ENCODE measurements at regions not wholly inside any gene's neighbourhood (a gene's known extent, or its start where the extent isn't known, plus 50 kb on each side); places are given as distances from the start of the nearest gene placed in this dataset.

DNA sequence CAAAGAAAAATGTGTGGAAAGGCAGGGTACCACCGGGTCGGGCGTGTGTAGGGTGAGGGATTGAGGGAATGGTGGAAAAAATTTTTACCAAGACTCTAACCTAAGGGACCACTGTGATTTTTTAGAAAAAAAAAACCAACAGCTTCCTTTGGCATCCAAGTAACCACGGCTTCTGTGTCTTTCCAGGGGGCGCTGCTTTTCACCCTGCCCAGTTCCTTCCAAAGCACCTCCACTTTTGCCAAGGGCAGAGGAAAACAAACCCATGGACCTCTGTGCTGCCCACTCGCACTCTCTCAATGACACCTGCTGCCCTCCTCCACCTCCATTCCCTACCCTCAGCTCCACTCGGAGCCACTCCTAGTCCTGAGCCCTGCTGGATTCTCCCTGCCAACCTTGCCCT is 381.0 kb downstream of the ENC1 start:
- Histone ChIP-seq H3K4me1 (ENCODE audit: control insufficient read depth, insufficient read depth, low read length) (peaks cover 11% of the 10 kb centered on the region; the same call in 1 of the 2 replicates), H3K27ac (ENCODE audit: extremely low read depth, low read depth, low read length) (no peak overlapping the region), H3K4me3 (ENCODE audit: low read depth, low read length) (no peak overlapping the region), H3K36me3 (ENCODE audit: control insufficient read depth in 2 of 2, insufficient read depth in 1 of 2, low read length in 2 of 2) (no peaks in the 10 kb centered on the region), H3K9me3 (ENCODE audit: control insufficient read depth, insufficient read depth, low read depth, low read length) (no peaks in the 10 kb centered on the region)
- ChIA-PET POLR2A (no interaction called here), CTCF (interaction anchor here (0.7 to 0.9 kb wide), 3 partner anchors 8 to 327 kb away, joined by 3 read pairs; no protein-coding TSS in a partner anchor)
- TF ChIP-seq BCL11B (tag by site-specific recombination; IDR thresholded peaks at IDR 0.05; ENCODE audit: low read depth) (no peak), ZNF138 (tag by site-specific recombination; IDR thresholded peaks at IDR 0.05; ENCODE audit: borderline replicate concordance) (no peak), ZNF157 (tag by site-specific recombination; IDR thresholded peaks at IDR 0.05) (no peak), ZNF707 (tag by site-specific recombination; IDR thresholded peaks at IDR 0.05) (no peak), ZNF311 (tag by site-specific recombination; IDR thresholded peaks at IDR 0.05; ENCODE audit: borderline replicate concordance) (no peak), ZNF701 (tag by site-specific recombination; IDR thresholded peaks at IDR 0.05) (no peak), IKZF3 (tag by site-specific recombination; IDR thresholded peaks at IDR 0.05) (no peak)
- TF ChIP-seq, protein P1, sequence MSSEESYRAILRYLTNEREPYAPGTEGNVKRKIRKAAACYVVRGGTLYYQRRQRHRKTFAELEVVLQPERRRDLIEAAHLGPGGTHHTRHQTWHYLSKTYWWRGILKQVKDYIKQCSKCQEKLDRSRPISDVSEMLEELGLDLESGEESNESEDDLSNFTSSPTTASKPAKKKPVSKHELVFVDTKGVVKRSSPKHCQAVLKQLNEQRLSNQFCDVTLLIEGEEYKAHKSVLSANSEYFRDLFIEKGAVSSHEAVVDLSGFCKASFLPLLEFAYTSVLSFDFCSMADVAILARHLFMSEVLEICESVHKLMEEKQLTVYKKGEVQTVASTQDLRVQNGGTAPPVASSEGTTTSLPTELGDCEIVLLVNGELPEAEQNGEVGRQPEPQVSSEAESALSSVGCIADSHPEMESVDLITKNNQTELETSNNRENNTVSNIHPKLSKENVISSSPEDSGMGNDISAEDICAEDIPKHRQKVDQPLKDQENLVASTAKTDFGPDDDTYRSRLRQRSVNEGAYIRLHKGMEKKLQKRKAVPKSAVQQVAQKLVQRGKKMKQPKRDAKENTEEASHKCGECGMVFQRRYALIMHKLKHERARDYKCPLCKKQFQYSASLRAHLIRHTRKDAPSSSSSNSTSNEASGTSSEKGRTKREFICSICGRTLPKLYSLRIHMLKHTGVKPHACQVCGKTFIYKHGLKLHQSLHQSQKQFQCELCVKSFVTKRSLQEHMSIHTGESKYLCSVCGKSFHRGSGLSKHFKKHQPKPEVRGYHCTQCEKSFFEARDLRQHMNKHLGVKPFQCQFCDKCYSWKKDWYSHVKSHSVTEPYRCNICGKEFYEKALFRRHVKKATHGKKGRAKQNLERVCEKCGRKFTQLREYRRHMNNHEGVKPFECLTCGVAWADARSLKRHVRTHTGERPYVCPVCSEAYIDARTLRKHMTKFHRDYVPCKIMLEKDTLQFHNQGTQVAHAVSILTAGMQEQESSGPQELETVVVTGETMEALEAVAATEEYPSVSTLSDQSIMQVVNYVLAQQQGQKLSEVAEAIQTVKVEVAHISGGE (tag by site-specific recombination; conservative IDR thresholded peaks at IDR 0.05; ENCODE audit: low read depth): no peak

DNA sequence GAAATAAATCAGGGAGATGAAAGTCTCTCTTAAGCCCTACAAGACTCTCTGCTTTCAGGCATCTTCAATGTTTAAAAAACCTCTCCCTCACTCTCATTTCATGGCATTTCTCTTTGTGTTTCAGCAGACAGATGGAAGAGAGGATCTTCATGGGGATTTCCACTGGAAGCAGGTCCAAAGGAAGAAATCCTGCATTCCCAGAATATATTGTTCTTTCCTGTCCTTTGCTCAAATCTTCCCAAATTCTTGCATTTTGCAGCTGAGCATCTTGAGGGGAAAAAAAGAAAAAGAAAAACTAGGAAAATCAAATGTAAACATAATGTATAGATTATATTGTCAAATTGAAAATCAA is 382.2 kb downstream of the ENC1 start:
- peaks cover 11% of the 10 kb centered on the region; the same call in 1 of the 2 replicates for H3K4me1 ChIP-seq (ENCODE audit: control insufficient read depth, insufficient read depth, low read length)
- CTCF ChIA-PET: interaction anchor here (1.0 kb wide), 2 partner anchors 32 to 47 kb away, joined by 3 to 5 read pairs; no protein-coding TSS in a partner anchor
- TF ChIP-seq, protein P2, sequence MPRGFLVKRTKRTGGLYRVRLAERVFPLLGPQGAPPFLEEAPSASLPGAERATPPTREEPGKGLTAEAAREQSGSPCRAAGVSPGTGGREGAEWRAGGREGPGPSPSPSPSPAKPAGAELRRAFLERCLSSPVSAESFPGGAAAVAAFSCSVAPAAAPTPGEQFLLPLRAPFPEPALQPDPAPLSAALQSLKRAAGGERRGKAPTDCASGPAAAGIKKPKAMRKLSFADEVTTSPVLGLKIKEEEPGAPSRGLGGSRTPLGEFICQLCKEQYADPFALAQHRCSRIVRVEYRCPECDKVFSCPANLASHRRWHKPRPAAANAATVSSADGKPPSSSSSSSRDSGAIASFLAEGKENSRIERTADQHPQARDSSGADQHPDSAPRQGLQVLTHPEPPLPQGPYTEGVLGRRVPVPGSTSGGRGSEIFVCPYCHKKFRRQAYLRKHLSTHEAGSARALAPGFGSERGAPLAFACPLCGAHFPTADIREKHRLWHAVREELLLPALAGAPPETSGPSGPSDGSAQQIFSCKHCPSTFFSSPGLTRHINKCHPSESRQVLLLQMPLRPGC (tag by site-specific recombination; IDR thresholded peaks at IDR 0.05): no peak
- no peak for TF ChIP-seq ZNF624 (tag by site-specific recombination; IDR thresholded peaks at IDR 0.05)
- TF ChIP-seq ZBTB17 (tag by site-specific recombination; IDR thresholded peaks at IDR 0.05): no peak
- TF ChIP-seq, protein P3, sequence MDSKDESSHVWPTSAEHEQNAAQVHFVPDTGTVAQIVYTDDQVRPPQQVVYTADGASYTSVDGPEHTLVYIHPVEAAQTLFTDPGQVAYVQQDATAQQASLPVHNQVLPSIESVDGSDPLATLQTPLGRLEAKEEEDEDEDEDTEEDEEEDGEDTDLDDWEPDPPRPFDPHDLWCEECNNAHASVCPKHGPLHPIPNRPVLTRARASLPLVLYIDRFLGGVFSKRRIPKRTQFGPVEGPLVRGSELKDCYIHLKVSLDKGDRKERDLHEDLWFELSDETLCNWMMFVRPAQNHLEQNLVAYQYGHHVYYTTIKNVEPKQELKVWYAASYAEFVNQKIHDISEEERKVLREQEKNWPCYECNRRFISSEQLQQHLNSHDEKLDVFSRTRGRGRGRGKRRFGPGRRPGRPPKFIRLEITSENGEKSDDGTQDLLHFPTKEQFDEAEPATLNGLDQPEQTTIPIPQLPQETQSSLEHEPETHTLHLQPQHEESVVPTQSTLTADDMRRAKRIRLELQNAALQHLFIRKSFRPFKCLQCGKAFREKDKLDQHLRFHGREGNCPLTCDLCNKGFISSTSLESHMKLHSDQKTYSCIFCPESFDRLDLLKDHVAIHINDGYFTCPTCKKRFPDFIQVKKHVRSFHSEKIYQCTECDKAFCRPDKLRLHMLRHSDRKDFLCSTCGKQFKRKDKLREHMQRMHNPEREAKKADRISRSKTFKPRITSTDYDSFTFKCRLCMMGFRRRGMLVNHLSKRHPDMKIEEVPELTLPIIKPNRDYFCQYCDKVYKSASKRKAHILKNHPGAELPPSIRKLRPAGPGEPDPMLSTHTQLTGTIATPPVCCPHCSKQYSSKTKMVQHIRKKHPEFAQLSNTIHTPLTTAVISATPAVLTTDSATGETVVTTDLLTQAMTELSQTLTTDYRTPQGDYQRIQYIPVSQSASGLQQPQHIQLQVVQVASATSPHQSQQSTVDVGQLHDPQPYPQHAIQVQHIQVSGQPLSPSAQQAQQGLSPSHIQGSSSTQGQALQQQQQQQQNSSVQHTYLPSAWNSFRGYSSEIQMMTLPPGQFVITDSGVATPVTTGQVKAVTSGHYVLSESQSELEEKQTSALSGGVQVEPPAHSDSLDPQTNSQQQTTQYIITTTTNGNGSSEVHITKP (tag by site-specific recombination; IDR thresholded peaks at IDR 0.05): no peak
- no peak for TF ChIP-seq ZNF776 (tag by site-specific recombination; IDR thresholded peaks at IDR 0.05; ENCODE audit: borderline replicate concordance)
- TF ChIP-seq ZNF302 (tag by site-specific recombination; IDR thresholded peaks at IDR 0.05; ENCODE audit: low read depth): no peak
- TF ChIP-seq ZNF133 (tag by site-specific recombination; IDR thresholded peaks at IDR 0.05): no peak
- TF ChIP-seq ZNF560 (tag by site-specific recombination; IDR thresholded peaks at IDR 0.05; ENCODE audit: borderline replicate concordance): no peak
- TF ChIP-seq ZSCAN16 (tag by site-specific recombination; IDR thresholded peaks at IDR 0.05): no peak
- TF ChIP-seq, protein P4, sequence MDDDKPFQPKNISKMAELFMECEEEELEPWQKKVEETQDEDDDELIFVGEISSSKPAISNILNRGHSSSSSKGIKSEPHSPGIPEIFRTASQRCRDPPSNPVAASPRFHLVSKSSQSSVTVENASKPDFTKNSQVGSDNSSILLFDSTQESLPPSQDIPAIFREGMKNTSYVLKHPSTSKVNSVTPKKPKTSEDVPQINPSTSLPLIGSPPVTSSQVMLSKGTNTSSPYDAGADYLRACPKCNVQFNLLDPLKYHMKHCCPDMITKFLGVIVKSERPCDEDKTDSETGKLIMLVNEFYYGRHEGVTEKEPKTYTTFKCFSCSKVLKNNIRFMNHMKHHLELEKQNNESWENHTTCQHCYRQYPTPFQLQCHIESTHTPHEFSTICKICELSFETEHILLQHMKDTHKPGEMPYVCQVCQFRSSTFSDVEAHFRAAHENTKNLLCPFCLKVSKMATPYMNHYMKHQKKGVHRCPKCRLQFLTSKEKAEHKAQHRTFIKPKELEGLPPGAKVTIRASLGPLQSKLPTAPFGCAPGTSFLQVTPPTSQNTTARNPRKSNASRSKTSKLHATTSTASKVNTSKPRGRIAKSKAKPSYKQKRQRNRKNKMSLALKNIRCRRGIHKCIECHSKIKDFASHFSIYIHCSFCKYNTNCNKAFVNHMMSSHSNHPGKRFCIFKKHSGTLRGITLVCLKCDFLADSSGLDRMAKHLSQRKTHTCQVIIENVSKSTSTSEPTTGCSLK (tag by site-specific recombination; IDR thresholded peaks at IDR 0.05): no peak
- TF ChIP-seq ZNF184 (tag by site-specific recombination; IDR thresholded peaks at IDR 0.05): no peak
- TF ChIP-seq, protein P5, sequence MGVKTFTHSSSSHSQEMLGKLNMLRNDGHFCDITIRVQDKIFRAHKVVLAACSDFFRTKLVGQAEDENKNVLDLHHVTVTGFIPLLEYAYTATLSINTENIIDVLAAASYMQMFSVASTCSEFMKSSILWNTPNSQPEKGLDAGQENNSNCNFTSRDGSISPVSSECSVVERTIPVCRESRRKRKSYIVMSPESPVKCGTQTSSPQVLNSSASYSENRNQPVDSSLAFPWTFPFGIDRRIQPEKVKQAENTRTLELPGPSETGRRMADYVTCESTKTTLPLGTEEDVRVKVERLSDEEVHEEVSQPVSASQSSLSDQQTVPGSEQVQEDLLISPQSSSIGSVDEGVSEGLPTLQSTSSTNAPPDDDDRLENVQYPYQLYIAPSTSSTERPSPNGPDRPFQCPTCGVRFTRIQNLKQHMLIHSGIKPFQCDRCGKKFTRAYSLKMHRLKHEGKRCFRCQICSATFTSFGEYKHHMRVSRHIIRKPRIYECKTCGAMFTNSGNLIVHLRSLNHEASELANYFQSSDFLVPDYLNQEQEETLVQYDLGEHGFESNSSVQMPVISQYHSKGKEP (tag by site-specific recombination; IDR thresholded peaks at IDR 0.05): no peak
- POLR2A ChIA-PET: interaction anchor here (0.9 kb wide), 1 partner anchor 383 kb away, joined by 3 read pairs; the partner anchor contains the start of gene ENC1
- H3K4me3 ChIP-seq (ENCODE audit: low read depth, low read length): no peak overlapping the region
- no peaks in the 10 kb centered on the region for H3K36me3 ChIP-seq (ENCODE audit: control insufficient read depth in 2 of 2, insufficient read depth in 1 of 2, low read length in 2 of 2)
- no peaks in the 10 kb centered on the region for H3K9me3 ChIP-seq (ENCODE audit: control insufficient read depth, insufficient read depth, low read depth, low read length)
- H3K27ac ChIP-seq (ENCODE audit: extremely low read depth, low read depth, low read length): no peak overlapping the region

Measured in HEK293 (cell line).